ENCODE measurements at regions not wholly inside any gene's neighbourhood (a gene's known extent, or its start where the extent isn't known, plus 50 kb on each side); places are given as distances from the start of the nearest gene placed in this dataset.

- Mint-ChIP-seq H3K4me3 (ENCODE audit: unreplicated experiment) (no peak overlapping the region), H3K27me3 (ENCODE audit: unreplicated experiment) (peaks cover 6% of the 10 kb centered on the region), H3K9me3 (ENCODE audit: unreplicated experiment) (no peaks in the 10 kb centered on the region), H3K36me3 (ENCODE audit: low read depth, unreplicated experiment) (no peaks in the 10 kb centered on the region), H3K27ac (ENCODE audit: unreplicated experiment) (no peak overlapping the region), H3K4me1 (ENCODE audit: unreplicated experiment) (peaks cover 16% of the 10 kb centered on the region)
- no peak for DNase-seq (ENCODE audit: low spot score)
- no peak for TF ChIP-seq CTCF (IDR thresholded peaks at IDR 0.05; ENCODE audit: unreplicated experiment)
Observed at GRCh38 chr3:64316971-64317370, 91.7 kb upstream of the PRICKLE2 start.

GRCh38 chr3:64311424-64312061 is 86.3 kb upstream of the PRICKLE2 start:
- TF ChIP-seq CTCF (IDR thresholded peaks at IDR 0.05; ENCODE audit: unreplicated experiment), result no peak
- Mint-ChIP-seq H3K9me3 (ENCODE audit: unreplicated experiment) (no peaks in the 10 kb centered on the region), H3K4me1 (ENCODE audit: unreplicated experiment) (peaks cover 12% of the 10 kb centered on the region), H3K4me3 (ENCODE audit: unreplicated experiment) (no peak overlapping the region), H3K27ac (ENCODE audit: unreplicated experiment) (no peak overlapping the region), H3K27me3 (ENCODE audit: unreplicated experiment) (no peaks in the 10 kb centered on the region), H3K36me3 (ENCODE audit: low read depth, unreplicated experiment) (no peaks in the 10 kb centered on the region)
- no peak for DNase-seq (ENCODE audit: low spot score)

GRCh38 chr3:64308931-64309330 is 83.7 kb upstream of the PRICKLE2 start:
- Mint-ChIP-seq H3K27ac (ENCODE audit: unreplicated experiment) (no peak overlapping the region), H3K4me3 (ENCODE audit: unreplicated experiment) (no peak overlapping the region), H3K4me1 (ENCODE audit: unreplicated experiment) (peaks cover 10% of the 10 kb centered on the region), H3K9me3 (ENCODE audit: unreplicated experiment) (no peaks in the 10 kb centered on the region), H3K27me3 (ENCODE audit: unreplicated experiment) (no peaks in the 10 kb centered on the region), H3K36me3 (ENCODE audit: low read depth, unreplicated experiment) (no peaks in the 10 kb centered on the region)
- TF ChIP-seq CTCF (IDR thresholded peaks at IDR 0.05; ENCODE audit: unreplicated experiment), result no peak
- DNase-seq (ENCODE audit: low spot score), result no peak

- DNase-seq (ENCODE audit: low spot score), result no peak
- no peak overlapping the region for H3K4me3 Mint-ChIP-seq (ENCODE audit: unreplicated experiment)
- no peaks in the 10 kb centered on the region for H3K36me3 Mint-ChIP-seq (ENCODE audit: low read depth, unreplicated experiment)
- H3K4me1 Mint-ChIP-seq (ENCODE audit: unreplicated experiment), result peaks cover 6% of the 10 kb centered on the region
- no peaks in the 10 kb centered on the region for H3K27me3 Mint-ChIP-seq (ENCODE audit: unreplicated experiment)
- H3K27ac Mint-ChIP-seq (ENCODE audit: unreplicated experiment), result no peak overlapping the region
- TF ChIP-seq CTCF (IDR thresholded peaks at IDR 0.05; ENCODE audit: unreplicated experiment), result no peak
- H3K9me3 Mint-ChIP-seq (ENCODE audit: unreplicated experiment), result no peaks in the 10 kb centered on the region
Observed at GRCh38 chr3:64306745-64307144, 81.5 kb upstream of the PRICKLE2 start.

- no peak for DNase-seq (ENCODE audit: low spot score)
- TF ChIP-seq CTCF (IDR thresholded peaks at IDR 0.05; ENCODE audit: unreplicated experiment), result no peak
- H3K9me3 Mint-ChIP-seq (ENCODE audit: unreplicated experiment), result no peaks in the 10 kb centered on the region
- H3K27me3 Mint-ChIP-seq (ENCODE audit: unreplicated experiment), result no peaks in the 10 kb centered on the region
- no peak overlapping the region for H3K4me3 Mint-ChIP-seq (ENCODE audit: unreplicated experiment)
- H3K27ac Mint-ChIP-seq (ENCODE audit: unreplicated experiment), result no peak overlapping the region
- no peaks in the 10 kb centered on the region for H3K4me1 Mint-ChIP-seq (ENCODE audit: unreplicated experiment)
- H3K36me3 Mint-ChIP-seq (ENCODE audit: low read depth, unreplicated experiment), result no peaks in the 10 kb centered on the region
Observed at GRCh38 chr3:64305731-64306130, 80.5 kb upstream of the PRICKLE2 start.
